ENCODE measurements at regions not wholly inside any gene's neighbourhood (a gene's known extent, or its start where the extent isn't known, plus 50 kb on each side); places are given as distances from the start of the nearest gene placed in this dataset.

GRCh38 chr2:76564734-76565133, 854.0 kb upstream of the GCFC2 start:
- ChIA-PET POLR2A (no interaction called here), CTCF (interaction anchor here (1.0 kb wide), 1 partner anchor 35 kb away, joined by 7 read pairs; no protein-coding TSS in a partner anchor)
- no peak overlapping the region for H3K4me3 ChIP-seq (ENCODE audit: low read depth, low read length)
- no peaks in the 10 kb centered on the region for H3K9me3 ChIP-seq (ENCODE audit: control insufficient read depth, insufficient read depth, low read depth, low read length)
- no peaks in the 10 kb centered on the region for H3K4me1 ChIP-seq (ENCODE audit: control insufficient read depth, insufficient read depth, low read length)
- H3K36me3 ChIP-seq (ENCODE audit: control insufficient read depth in 2 of 2, insufficient read depth in 1 of 2, low read length in 2 of 2), result no peaks in the 10 kb centered on the region
- no peak overlapping the region for H3K27ac ChIP-seq (ENCODE audit: extremely low read depth, low read depth, low read length)
- TF ChIP-seq ZBTB10 (tag by site-specific recombination; IDR thresholded peaks at IDR 0.05) (no peak), ZNF707 (tag by site-specific recombination; IDR thresholded peaks at IDR 0.05) (no peak), ZFP37 (tag by site-specific recombination; IDR thresholded peaks at IDR 0.05) (no peak), ZNF335 (tag by site-specific recombination; conservative IDR thresholded peaks at IDR 0.05) (no peak), ZNF837 (tag by site-specific recombination; IDR thresholded peaks at IDR 0.05) (no peak), ZNF169 (tag by site-specific recombination; IDR thresholded peaks at IDR 0.05) (no peak)

DNA sequence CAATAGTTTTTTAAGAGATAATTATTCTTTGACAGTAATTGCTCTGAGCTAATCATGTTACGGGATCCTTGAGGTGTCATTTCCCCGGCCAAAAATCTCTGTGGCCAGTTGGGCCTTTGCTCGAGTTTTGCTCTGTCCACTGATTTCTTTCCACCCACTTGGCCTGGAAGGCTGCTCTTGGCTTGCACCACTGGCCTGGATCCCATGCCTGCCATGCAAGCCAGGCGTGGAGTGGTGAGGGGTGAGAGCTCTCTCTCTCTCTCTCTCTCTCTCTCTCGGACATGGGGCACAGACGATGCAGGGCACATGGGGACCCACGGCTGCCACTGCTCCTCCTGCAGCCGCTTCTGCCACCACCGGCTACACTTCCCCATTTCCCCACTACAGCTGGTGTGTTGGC, 853.0 kb upstream of the GCFC2 start:
- no peaks in the 10 kb centered on the region for H3K36me3 ChIP-seq (ENCODE audit: control insufficient read depth in 2 of 2, insufficient read depth in 1 of 2, low read length in 2 of 2)
- CTCF ChIA-PET, result no interaction called here
- no peak overlapping the region for H3K27ac ChIP-seq (ENCODE audit: extremely low read depth, low read depth, low read length)
- no peaks in the 10 kb centered on the region for H3K4me1 ChIP-seq (ENCODE audit: control insufficient read depth, insufficient read depth, low read length)
- TF ChIP-seq ZNF530 (tag by site-specific recombination; IDR thresholded peaks at IDR 0.05; ENCODE audit: low read depth), result no peak
- TF ChIP-seq BCL11B (tag by site-specific recombination; IDR thresholded peaks at IDR 0.05; ENCODE audit: low read depth), result no peak
- no peak for TF ChIP-seq ZNF133 (tag by site-specific recombination; IDR thresholded peaks at IDR 0.05)
- no peak for TF ChIP-seq ZNF768 (tag by site-specific recombination; IDR thresholded peaks at IDR 0.05)
- TF ChIP-seq, protein P1, sequence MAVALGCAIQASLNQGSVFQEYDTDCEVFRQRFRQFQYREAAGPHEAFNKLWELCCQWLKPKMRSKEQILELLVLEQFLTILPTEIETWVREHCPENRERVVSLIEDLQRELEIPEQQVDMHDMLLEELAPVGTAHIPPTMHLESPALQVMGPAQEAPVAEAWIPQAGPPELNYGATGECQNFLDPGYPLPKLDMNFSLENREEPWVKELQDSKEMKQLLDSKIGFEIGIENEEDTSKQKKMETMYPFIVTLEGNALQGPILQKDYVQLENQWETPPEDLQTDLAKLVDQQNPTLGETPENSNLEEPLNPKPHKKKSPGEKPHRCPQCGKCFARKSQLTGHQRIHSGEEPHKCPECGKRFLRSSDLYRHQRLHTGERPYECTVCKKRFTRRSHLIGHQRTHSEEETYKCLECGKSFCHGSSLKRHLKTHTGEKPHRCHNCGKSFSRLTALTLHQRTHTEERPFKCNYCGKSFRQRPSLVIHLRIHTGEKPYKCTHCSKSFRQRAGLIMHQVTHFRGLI (tag by site-specific recombination; IDR thresholded peaks at IDR 0.05), result no peak
- POLR2A ChIA-PET, result no interaction called here
- no peak overlapping the region for H3K4me3 ChIP-seq (ENCODE audit: low read depth, low read length)
- no peaks in the 10 kb centered on the region for H3K9me3 ChIP-seq (ENCODE audit: control insufficient read depth, insufficient read depth, low read depth, low read length)

DNA sequence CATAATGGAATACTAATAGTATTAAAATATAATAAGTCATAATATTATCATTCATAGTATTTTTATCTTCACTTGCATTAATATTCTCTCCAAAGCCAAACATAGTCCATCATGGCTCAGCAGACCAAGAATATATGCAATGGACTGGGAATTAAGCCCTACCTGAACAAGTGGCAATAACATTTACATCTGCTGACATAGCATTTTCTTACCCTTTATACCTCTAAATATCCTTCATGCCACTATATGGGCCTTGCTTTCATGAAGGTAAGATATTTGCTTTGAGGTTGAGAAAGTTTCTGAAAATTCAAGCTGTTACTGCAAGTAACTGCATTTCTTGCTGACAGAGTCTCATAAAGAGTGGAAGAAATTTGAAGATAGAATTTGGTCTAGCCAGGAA, 847.4 kb upstream of the GCFC2 start:
- Histone ChIP-seq H3K9me3 (ENCODE audit: control insufficient read depth, insufficient read depth, low read depth, low read length) (no peaks in the 10 kb centered on the region), H3K4me3 (ENCODE audit: low read depth, low read length) (no peak overlapping the region), H3K36me3 (ENCODE audit: control insufficient read depth in 2 of 2, insufficient read depth in 1 of 2, low read length in 2 of 2) (no peaks in the 10 kb centered on the region), H3K27ac (ENCODE audit: extremely low read depth, low read depth, low read length) (no peak overlapping the region), H3K4me1 (ENCODE audit: control insufficient read depth, insufficient read depth, low read length) (no peaks in the 10 kb centered on the region)
- CTCF ChIA-PET, result no interaction called here
- no peak for TF ChIP-seq ZFHX2 (tag by site-specific recombination; conservative IDR thresholded peaks at IDR 0.05)
- TF ChIP-seq ZNF544 (tag by site-specific recombination; IDR thresholded peaks at IDR 0.05), result no peak
- TF ChIP-seq ZNF645 (tag by site-specific recombination; IDR thresholded peaks at IDR 0.05), result no peak
- TF ChIP-seq ZNF473 (tag by site-specific recombination; IDR thresholded peaks at IDR 0.05), result no peak
- no peak for TF ChIP-seq KLF9 (tag by site-specific recombination; IDR thresholded peaks at IDR 0.05; ENCODE audit: low read depth)
- TF ChIP-seq PATZ1 (tag by site-specific recombination; IDR thresholded peaks at IDR 0.05), result no peak
- TF ChIP-seq OVOL3 (tag by site-specific recombination; IDR thresholded peaks at IDR 0.05), result no peak
- no peak for TF ChIP-seq ZNF248 (tag by site-specific recombination; IDR thresholded peaks at IDR 0.05)
- no peak for TF ChIP-seq PRDM1 (tag by site-specific recombination; IDR thresholded peaks at IDR 0.05)
- POLR2A ChIA-PET, result no interaction called here

Data from HEK293 (cell line).